MM.1S (cell line): ENCODE measurements at regions not wholly inside any gene's neighbourhood (a gene's known extent, or its start where the extent isn't known, plus 50 kb on each side); places are given as distances from the start of the nearest gene placed in this dataset.

ENCODE experiments used
- DNase-seq: peaks from one replicate; pipeline ENCODE4 v3.0.0-alpha.2; 2015
- H2AFZ ChIP-seq: fragments of 300-600 bp; sonication (generic); 2 replicates; pipeline ENCODE4 v1.6.0; 2016; ENCODE audit warnings: antibody characterized with exemption, low read length
- H3F3A ChIP-seq: fragments of 300-600 bp; sonication (generic); 2 replicates; pipeline ENCODE4 v1.6.1; 2016; ENCODE audit warnings: mild to moderate bottlenecking, antibody characterized with exemption, low read length, moderate library complexity, mixed read lengths; ENCODE audit not compliant: insufficient read depth
- H3K27ac ChIP-seq: fragments of 300-600 bp; sonication (generic); 2 replicates; pipeline ENCODE4 v1.5.1; 2016; ENCODE audit warnings: mild to moderate bottlenecking, low read length
- H3K27me3 ChIP-seq: fragments of 300-600 bp; sonication (generic); replicated peaks from 2 replicates; pipeline ENCODE4 v1.6.0; 2016; ENCODE audit warnings: low read length; ENCODE audit not compliant: insufficient read depth
- H3K36me3 ChIP-seq: fragments of 300-600 bp; sonication (generic); replicated peaks from 2 replicates; pipeline ENCODE4 v1.6.1; 2016; ENCODE audit warnings: mild to moderate bottlenecking, low read length, mixed read lengths; ENCODE audit not compliant: insufficient read depth
- H3K4me1 ChIP-seq: fragments of 300-600 bp; sonication (generic); 2 replicates; pipeline ENCODE4 v1.6.1; 2016; ENCODE audit warnings: low read length, mixed read lengths
- H3K4me2 ChIP-seq: fragments of 300-600 bp; sonication (generic); 2 replicates; pipeline ENCODE4 v1.6.0; 2016; ENCODE audit warnings: low read depth, low read length
- H3K4me3 ChIP-seq: fragments of 300-600 bp; sonication (generic); 2 replicates; pipeline ENCODE4 v1.5.1; 2016; ENCODE audit warnings: low read length, mixed read lengths
- H3K79me2 ChIP-seq: fragments of 300-600 bp; sonication (generic); 2 replicates; pipeline ENCODE4 v1.6.1; 2016; ENCODE audit warnings: mixed run types, low read length, mixed read lengths
- H3K9ac ChIP-seq: fragments of 300-600 bp; sonication (generic); 2 replicates; pipeline ENCODE4 v1.6.1; 2016; ENCODE audit warnings: low read length, mixed read lengths
- H3K9me2 ChIP-seq: fragments of 300-600 bp; sonication (generic); replicated peaks from 2 replicates; pipeline ENCODE4 v1.6.1; 2016; ENCODE audit warnings: mild to moderate bottlenecking, low read length, mixed read lengths; ENCODE audit not compliant: insufficient read depth
- H3K9me3 ChIP-seq: fragments of 300-600 bp; sonication (generic); replicated peaks from 2 replicates; pipeline ENCODE4 v1.6.1; 2016; ENCODE audit warnings: mild to moderate bottlenecking, low read length, mixed read lengths; ENCODE audit not compliant: insufficient read depth
- H4K20me1 ChIP-seq: fragments of 300-600 bp; sonication (generic); 2 replicates; pipeline ENCODE4 v1.6.1; 2016; ENCODE audit warnings: mild to moderate bottlenecking, low read length, moderate library complexity, mixed read lengths; ENCODE audit not compliant: insufficient read depth
- EZH2 ChIP-seq: fragments of 300-600 bp; sonication (generic); optimal IDR thresholded peaks from 2 replicates; pipeline ENCODE3; 2017; ENCODE audit warnings: low read depth, mild to moderate bottlenecking, antibody characterized with exemption, low read length, mixed read lengths
- EZH2phosphoT487 ChIP-seq: fragments of 300-600 bp; sonication (generic); IDR thresholded peaks from 2 replicates; pipeline ENCODE4 v1.6.1; 2018; ENCODE audit warnings: antibody characterized with exemption, low read length
- TF ChIP-seq, protein P1 (sequence below): fragments of 300-600 bp; sonication (generic); IDR thresholded peaks from 2 replicates; pipeline ENCODE4 v1.5.1; 2016; ENCODE audit warnings: antibody characterized with exemption, low read length, mixed read lengths

DNA sequence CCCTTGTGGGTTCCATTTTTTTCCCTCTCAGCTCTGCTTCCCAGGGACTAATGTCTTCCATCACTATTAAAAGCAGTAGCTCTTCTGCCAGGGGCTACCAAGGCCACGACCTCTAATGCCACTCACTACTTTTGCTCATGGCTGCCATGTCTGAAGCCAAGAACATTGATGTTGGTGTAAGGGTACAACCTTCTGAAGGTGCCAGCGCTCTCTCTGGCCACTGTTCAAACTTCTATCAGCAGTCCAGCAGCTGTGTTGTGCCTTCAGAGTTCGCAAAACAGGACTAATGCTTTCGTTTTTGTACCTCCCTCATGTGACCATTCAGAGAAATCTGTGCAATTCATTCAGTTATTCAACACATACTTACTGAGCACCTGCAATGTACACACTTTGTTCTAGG is 121.5 kb upstream of the ENPEP start:
- no peak overlapping the region for H2AFZ ChIP-seq
- no peak overlapping the region for H3K27ac ChIP-seq
- H4K20me1 ChIP-seq = no peaks in the 10 kb centered on the region
- no peaks in the 10 kb centered on the region for H3K4me1 ChIP-seq
- H3K27me3 ChIP-seq = no peaks in the 10 kb centered on the region
- no peaks in the 10 kb centered on the region for H3K79me2 ChIP-seq
- no peaks in the 10 kb centered on the region for H3K9me2 ChIP-seq
- no peaks in the 10 kb centered on the region for H3K36me3 ChIP-seq
- H3K9me3 ChIP-seq = no peaks in the 10 kb centered on the region
- H3F3A ChIP-seq = no peaks in the 10 kb centered on the region
- no peak for DNase-seq
- H3K9ac ChIP-seq = no peak overlapping the region
- H3K4me2 ChIP-seq = no peak overlapping the region
- TF ChIP-seq EZH2 (no peak), EZH2phosphoT487 (no peak)
- TF ChIP-seq, protein P1, sequence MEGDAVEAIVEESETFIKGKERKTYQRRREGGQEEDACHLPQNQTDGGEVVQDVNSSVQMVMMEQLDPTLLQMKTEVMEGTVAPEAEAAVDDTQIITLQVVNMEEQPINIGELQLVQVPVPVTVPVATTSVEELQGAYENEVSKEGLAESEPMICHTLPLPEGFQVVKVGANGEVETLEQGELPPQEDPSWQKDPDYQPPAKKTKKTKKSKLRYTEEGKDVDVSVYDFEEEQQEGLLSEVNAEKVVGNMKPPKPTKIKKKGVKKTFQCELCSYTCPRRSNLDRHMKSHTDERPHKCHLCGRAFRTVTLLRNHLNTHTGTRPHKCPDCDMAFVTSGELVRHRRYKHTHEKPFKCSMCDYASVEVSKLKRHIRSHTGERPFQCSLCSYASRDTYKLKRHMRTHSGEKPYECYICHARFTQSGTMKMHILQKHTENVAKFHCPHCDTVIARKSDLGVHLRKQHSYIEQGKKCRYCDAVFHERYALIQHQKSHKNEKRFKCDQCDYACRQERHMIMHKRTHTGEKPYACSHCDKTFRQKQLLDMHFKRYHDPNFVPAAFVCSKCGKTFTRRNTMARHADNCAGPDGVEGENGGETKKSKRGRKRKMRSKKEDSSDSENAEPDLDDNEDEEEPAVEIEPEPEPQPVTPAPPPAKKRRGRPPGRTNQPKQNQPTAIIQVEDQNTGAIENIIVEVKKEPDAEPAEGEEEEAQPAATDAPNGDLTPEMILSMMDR = no peak
- no peak overlapping the region for H3K4me3 ChIP-seq

DNA sequence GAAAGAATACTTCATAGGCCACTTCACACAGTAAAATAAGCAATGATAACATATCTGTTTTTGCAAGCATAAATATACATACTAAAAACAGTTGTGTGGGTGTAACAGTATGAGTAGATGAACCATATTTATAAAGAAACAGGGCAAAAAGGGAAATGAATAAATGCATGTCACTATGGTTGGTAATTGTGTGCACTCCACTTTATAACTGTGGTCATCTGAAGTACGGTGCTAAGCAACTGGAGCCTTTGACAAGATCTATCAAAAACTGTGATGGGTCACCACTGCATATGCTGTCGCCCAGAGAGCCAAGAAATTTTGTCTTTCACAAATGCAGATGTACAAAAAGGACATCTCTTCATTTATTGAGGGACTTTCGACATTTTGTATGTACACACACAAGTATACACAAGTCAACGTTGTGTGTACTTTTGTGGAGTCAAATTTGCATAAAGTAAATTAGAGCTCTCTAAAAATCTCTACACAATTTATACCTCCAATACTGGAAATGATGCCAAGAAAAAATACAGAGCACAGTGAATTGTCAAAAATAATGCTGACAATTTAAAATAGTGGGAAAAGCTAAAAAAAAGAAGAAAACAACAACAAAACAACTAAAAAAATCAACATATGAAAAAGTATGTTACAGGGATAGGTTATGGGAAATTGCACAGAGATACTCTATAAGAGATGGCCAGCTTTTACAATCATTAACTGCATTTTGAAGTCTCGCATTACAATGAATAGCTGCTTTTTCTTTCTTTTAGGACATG is 123.1 kb upstream of the ENPEP start:
- Histone ChIP-seq H3K27me3 (no peaks in the 10 kb centered on the region), H3K4me2 (no peak overlapping the region), H2AFZ (no peak overlapping the region), H3K9ac (no peak overlapping the region), H3K4me3 (no peak overlapping the region), H3K9me3 (no peaks in the 10 kb centered on the region), H4K20me1 (no peaks in the 10 kb centered on the region), H3K9me2 (no peaks in the 10 kb centered on the region), H3K36me3 (no peaks in the 10 kb centered on the region), H3K79me2 (no peaks in the 10 kb centered on the region), H3K4me1 (no peaks in the 10 kb centered on the region), H3K27ac (no peak overlapping the region), H3F3A (no peaks in the 10 kb centered on the region)
- TF ChIP-seq, protein P1 = no peak
- TF ChIP-seq EZH2phosphoT487 (no peak), EZH2 (no peak)
- DNase-seq = no peak

DNA sequence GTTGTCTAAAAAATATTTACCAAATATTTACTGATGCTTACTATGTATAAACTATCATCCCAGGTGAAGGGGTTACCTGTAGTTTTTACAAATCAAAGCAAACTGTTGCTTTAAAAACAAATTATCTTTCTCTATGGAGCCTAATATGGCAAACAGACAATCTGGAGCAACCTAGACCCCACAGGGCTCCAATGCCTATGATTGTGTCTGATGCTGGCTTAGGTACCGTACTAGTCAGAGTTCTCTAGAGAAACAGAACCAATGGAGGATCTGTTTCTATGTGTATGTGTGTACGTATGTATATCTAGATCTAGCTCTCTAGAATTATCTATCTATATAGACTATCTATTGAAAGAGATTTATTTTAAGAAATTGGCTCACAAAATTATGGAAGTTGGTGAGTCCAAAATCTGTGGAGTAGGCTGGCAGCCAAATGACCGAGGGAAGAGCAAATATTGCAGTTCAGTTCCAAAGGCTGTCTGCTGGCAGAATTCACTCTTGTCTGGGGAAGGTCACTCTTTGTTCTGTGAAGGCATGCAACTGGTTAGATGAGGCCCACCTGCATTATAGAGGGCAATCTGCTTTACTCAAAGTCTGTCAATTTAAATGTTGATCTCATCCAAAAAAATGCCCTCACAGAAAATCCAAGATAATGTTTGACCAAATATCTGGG is 127.1 kb upstream of the ENPEP start:
- Histone ChIP-seq H3F3A (no peaks in the 10 kb centered on the region), H3K4me1 (no peaks in the 10 kb centered on the region), H3K9ac (no peak overlapping the region), H3K9me3 (no peaks in the 10 kb centered on the region), H3K9me2 (no peaks in the 10 kb centered on the region), H3K27me3 (no peaks in the 10 kb centered on the region), H4K20me1 (no peaks in the 10 kb centered on the region), H2AFZ (no peak overlapping the region), H3K27ac (no peak overlapping the region), H3K4me3 (no peak overlapping the region), H3K79me2 (no peaks in the 10 kb centered on the region), H3K4me2 (no peak overlapping the region), H3K36me3 (no peaks in the 10 kb centered on the region)
- DNase-seq = no peak
- TF ChIP-seq, protein P1 = no peak
- TF ChIP-seq EZH2phosphoT487 (no peak), EZH2 (no peak)
